ENCODE measurements at regions not wholly inside any gene's neighbourhood (a gene's known extent, or its start where the extent isn't known, plus 50 kb on each side); places are given as distances from the start of the nearest gene placed in this dataset.

DNA sequence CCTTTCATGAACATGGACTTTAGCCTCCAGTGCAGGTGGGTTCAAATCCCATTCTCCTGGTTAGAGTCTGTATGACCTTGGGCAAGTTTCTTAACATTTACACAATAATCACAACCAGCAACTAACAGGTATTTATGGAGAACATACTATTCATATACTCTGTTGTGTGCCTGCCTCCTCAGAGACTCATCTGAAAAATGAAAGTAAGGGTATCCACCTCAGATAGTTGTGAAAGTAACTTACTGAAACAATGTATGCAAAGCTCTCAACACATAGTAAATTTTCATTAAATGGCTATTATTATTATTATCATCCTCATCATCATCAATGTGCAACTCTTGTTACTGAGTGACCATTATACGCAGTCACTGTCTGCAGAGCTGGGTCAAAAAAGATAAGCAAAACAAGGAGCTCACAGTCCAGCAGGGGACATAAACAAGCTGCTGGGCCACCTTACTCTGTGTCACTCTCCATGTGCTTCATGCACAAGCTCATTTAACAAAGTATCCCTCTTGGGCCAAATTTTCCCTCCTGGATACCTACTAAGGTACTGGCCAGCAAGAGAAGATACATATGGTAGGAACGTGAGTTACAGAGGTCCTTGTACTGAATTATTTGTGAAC is 70.9 kb upstream of the FNDC3A start:
- TF ChIP-seq, protein P1, sequence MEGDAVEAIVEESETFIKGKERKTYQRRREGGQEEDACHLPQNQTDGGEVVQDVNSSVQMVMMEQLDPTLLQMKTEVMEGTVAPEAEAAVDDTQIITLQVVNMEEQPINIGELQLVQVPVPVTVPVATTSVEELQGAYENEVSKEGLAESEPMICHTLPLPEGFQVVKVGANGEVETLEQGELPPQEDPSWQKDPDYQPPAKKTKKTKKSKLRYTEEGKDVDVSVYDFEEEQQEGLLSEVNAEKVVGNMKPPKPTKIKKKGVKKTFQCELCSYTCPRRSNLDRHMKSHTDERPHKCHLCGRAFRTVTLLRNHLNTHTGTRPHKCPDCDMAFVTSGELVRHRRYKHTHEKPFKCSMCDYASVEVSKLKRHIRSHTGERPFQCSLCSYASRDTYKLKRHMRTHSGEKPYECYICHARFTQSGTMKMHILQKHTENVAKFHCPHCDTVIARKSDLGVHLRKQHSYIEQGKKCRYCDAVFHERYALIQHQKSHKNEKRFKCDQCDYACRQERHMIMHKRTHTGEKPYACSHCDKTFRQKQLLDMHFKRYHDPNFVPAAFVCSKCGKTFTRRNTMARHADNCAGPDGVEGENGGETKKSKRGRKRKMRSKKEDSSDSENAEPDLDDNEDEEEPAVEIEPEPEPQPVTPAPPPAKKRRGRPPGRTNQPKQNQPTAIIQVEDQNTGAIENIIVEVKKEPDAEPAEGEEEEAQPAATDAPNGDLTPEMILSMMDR (IDR thresholded peaks at IDR 0.05; ENCODE audit: low read depth, low read length) = no peak
- no peak overlapping the region for H3K4me3 ChIP-seq (ENCODE audit: low read depth, low read length)
- H3K9me3 ChIP-seq = no peaks in the 10 kb centered on the region
- no peaks in the 10 kb centered on the region for H3K27me3 ChIP-seq
- no peaks in the 10 kb centered on the region for H3K36me3 ChIP-seq
- no peak for DNase-seq
- H3K4me1 ChIP-seq = no peaks in the 10 kb centered on the region

DNA sequence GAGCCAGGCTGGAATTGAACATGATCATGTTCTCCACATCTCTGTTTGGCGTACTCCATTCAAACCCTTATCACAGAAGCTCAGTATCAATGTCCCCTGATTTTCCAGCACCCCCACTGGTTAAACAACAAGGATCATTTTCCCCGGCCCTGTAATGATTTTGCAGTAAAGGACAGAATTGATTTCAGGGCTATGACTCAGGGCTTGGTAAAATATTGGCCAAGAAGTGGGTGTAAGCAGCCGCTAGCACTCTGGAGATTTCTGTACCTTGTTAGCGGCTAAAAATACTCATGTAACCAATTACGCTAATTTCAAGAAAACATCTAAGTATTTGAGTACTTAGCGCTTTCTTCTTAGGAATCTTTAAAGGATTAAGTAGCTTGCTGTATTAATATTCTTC is 69.5 kb upstream of the FNDC3A start:
- Histone ChIP-seq H3K27me3 (no peaks in the 10 kb centered on the region), H3K36me3 (no peaks in the 10 kb centered on the region), H3K4me3 (ENCODE audit: low read depth, low read length) (no peak overlapping the region), H3K9me3 (no peaks in the 10 kb centered on the region), H3K4me1 (no peaks in the 10 kb centered on the region)
- DNase-seq = no peak
- TF ChIP-seq, protein P1 (IDR thresholded peaks at IDR 0.05; ENCODE audit: low read depth, low read length) = no peak

DNA sequence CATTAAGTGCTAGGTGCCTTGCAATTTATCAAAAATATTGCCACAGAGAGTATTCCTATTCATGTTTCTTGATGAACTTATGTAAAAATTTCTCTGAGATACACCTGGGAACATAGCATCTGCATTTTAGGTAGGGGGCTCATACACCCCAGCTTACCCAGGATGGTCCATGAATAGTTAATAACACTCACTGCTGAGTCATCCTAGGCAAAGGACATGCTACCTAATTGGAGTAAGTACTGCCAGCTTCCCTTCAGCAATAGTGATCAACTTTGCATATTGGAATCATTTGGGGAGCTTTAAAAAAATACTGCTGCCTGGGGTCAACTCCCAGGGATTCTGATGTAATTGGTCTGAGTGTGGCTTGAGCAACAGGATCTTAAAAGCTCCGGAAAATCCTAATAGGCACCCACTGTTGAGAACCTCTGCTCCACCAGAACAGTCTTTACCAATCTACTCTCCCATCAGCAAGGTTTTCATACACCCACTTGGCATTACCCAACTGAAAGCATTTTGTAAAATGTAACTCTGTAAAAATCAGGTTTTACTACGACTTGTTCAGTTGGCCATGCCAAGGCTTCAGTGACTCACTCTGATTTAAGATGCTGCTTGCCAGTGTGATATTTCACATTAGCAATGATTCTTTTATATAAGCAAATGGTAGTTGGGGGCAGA is 67.2 kb upstream of the FNDC3A start:
- no peak for DNase-seq
- Histone ChIP-seq H3K27me3 (no peaks in the 10 kb centered on the region), H3K36me3 (no peaks in the 10 kb centered on the region), H3K4me3 (ENCODE audit: low read depth, low read length) (no peak overlapping the region), H3K9me3 (no peaks in the 10 kb centered on the region), H3K4me1 (no peaks in the 10 kb centered on the region)
- TF ChIP-seq, protein P1 (IDR thresholded peaks at IDR 0.05; ENCODE audit: low read depth, low read length) = no peak

DNA sequence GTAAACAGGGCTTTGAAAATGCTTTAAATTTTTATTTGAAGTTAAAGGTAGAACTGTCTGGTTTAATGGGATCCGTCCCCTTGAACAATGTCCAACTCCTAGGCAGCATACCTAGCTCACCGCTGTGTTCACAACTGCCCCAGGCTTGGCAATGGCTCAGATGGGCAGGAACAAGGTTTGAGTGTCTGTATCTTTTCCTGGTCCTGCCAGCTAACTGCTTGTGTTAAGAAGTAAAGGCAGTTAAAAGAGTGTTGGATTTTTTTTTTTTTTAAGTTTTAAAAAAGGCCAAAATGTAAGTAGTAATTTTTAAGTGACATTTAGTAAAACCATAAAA is 66.7 kb upstream of the FNDC3A start:
- no peaks in the 10 kb centered on the region for H3K9me3 ChIP-seq
- no peak for DNase-seq
- no peaks in the 10 kb centered on the region for H3K27me3 ChIP-seq
- H3K4me3 ChIP-seq (ENCODE audit: low read depth, low read length) = no peak overlapping the region
- TF ChIP-seq, protein P1 (IDR thresholded peaks at IDR 0.05; ENCODE audit: low read depth, low read length) = no peak
- no peaks in the 10 kb centered on the region for H3K36me3 ChIP-seq
- no peaks in the 10 kb centered on the region for H3K4me1 ChIP-seq

DNA sequence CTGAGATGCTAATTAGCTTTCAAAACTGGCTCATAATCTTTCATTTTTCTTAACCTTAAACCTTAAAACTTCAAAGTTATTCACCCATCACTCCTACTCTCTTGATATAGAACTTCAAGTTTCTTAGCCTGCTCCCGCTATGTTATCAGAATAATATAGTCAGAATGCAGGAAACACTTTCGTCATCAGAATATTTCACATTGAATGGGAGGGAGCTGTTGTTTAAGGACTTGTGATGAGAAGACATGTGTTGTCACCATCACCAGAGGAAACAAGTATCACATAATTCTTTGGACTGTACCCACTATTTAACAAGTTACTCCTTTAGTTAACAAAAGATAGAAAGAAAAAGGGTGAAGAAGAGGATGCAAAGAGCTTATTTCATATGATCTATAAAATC is 65.0 kb upstream of the FNDC3A start:
- H3K4me3 ChIP-seq (ENCODE audit: low read depth, low read length) = no peak overlapping the region
- no peaks in the 10 kb centered on the region for H3K4me1 ChIP-seq
- H3K27me3 ChIP-seq = no peaks in the 10 kb centered on the region
- DNase-seq = no peak
- H3K9me3 ChIP-seq = no peaks in the 10 kb centered on the region
- TF ChIP-seq, protein P1 (IDR thresholded peaks at IDR 0.05; ENCODE audit: low read depth, low read length) = no peak
- H3K36me3 ChIP-seq = no peaks in the 10 kb centered on the region

DNA sequence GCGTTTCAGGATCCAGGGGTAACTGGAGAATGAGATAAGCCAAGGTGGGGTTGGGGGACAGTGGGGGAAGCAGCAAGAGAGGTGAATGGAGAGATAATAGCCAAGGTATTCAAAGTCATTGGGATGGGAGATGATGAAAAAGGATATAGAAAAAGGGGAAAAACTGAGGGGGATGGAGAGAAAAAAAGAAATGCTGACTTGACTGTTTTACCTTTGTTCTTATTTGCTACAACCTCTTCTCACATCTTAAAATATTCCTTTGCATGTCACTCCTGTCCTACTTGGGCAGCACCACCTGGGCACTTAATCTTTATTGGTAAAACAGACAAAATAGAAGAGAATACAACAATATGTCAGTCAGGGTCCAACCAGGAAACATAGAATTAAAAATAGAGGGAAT is 56.0 kb upstream of the FNDC3A start:
- Histone ChIP-seq H3K4me1 (peaks cover 5% of the 10 kb centered on the region; the same call in 1 of the 2 replicates), H3K9me3 (no peaks in the 10 kb centered on the region), H3K36me3 (no peaks in the 10 kb centered on the region), H3K4me3 (ENCODE audit: low read depth, low read length) (no peak overlapping the region), H3K27me3 (no peaks in the 10 kb centered on the region)
- TF ChIP-seq, protein P1 (IDR thresholded peaks at IDR 0.05; ENCODE audit: low read depth, low read length) = no peak
- DNase-seq = no peak
